H9 (cell line): ENCODE measurements at regions not wholly inside any gene's neighbourhood (a gene's known extent, or its start where the extent isn't known, plus 50 kb on each side); places are given as distances from the start of the nearest gene placed in this dataset.
"Not testable (repeated sequence)": the region's sequence is repeated elsewhere in the genome, so short reads cannot be mapped to it uniquely, and the experiment has no call there.

Source experiments
- DNase-seq: peaks from one replicate; pipeline ENCODE4 v3.0.0-alpha.2; 2017
- H2AFZ ChIP-seq: one replicate; pipeline ENCODE4 v1.6.1; 2013; ENCODE audit warnings: mild to moderate bottlenecking, low read length, control low read depth, moderate library complexity
- H2AK5ac ChIP-seq: 2 replicates; pipeline ENCODE4 v1.6.1; 2013; ENCODE audit warnings: low read length, control low read depth, mixed read lengths; ENCODE audit not compliant: insufficient read length
- H2BK120ac ChIP-seq: one replicate; pipeline ENCODE4 v1.6.1; 2013; ENCODE audit warnings: low read depth, mild to moderate bottlenecking, low read length, control low read depth, inconsistent platforms; ENCODE audit not compliant: poor library complexity, severe bottlenecking
- H2BK12ac ChIP-seq: 2 replicates; pipeline ENCODE4 v1.6.1; 2013; ENCODE audit warnings: low read length, control low read depth, mixed read lengths, low read depth; ENCODE audit not compliant: insufficient read length
- H2BK15ac ChIP-seq: 2 replicates; pipeline ENCODE4 v1.6.1; 2013; ENCODE audit warnings: low read depth, low read length, control low read depth
- H2BK20ac ChIP-seq: one replicate; pipeline ENCODE4 v1.6.1; 2013; ENCODE audit warnings: low read depth, mild to moderate bottlenecking, low read length, control low read depth, inconsistent platforms; ENCODE audit not compliant: poor library complexity, severe bottlenecking
- H2BK5ac ChIP-seq: 2 replicates; pipeline ENCODE4 v1.6.1; 2013; ENCODE audit warnings: low read length, control low read depth, mixed read lengths; ENCODE audit not compliant: insufficient read length
- H3K14ac ChIP-seq: 2 replicates; pipeline ENCODE4 v1.6.1; 2013; ENCODE audit warnings: low read length, control low read depth; ENCODE audit not compliant: insufficient read depth
- H3K18ac ChIP-seq: 2 replicates; pipeline ENCODE4 v1.6.1; 2013; ENCODE audit warnings: low read depth, mild to moderate bottlenecking, mixed read lengths, low read length, control low read depth; ENCODE audit not compliant: insufficient read length
- H3K23ac ChIP-seq: 2 replicates; pipeline ENCODE4 v1.6.1; 2013; ENCODE audit warnings: low read length, control low read depth, mixed read lengths, low read depth; ENCODE audit not compliant: insufficient read length
- H3K23me2 ChIP-seq: 2 replicates; pipeline ENCODE4 v1.6.1; 2013; ENCODE audit warnings: low read depth, mild to moderate bottlenecking, mixed read lengths, low read length, control low read depth; ENCODE audit not compliant: insufficient read length, poor library complexity, severe bottlenecking
- H3K27ac ChIP-seq: 2 replicates; pipeline ENCODE4 v1.5.1; 2013; ENCODE audit warnings: low read length, control low read depth, mixed read lengths, low read depth; ENCODE audit not compliant: insufficient read length
- H3K27me3 ChIP-seq: 2 replicates; pipeline ENCODE4 v1.6.1; 2013; ENCODE audit warnings: low read length, control low read depth, inconsistent platforms; ENCODE audit not compliant: insufficient read depth
- H3K4ac ChIP-seq: 2 replicates; pipeline ENCODE4 v1.6.1; 2013; ENCODE audit warnings: low read depth, mild to moderate bottlenecking, control low read depth, inconsistent platforms, low read length, moderate library complexity
- H3K4me1 ChIP-seq: 2 replicates; pipeline ENCODE4 v1.6.1; 2013; ENCODE audit warnings: low read length, control low read depth, inconsistent platforms; ENCODE audit not compliant: insufficient read depth
- H3K4me2 ChIP-seq: 2 replicates; pipeline ENCODE4 v1.6.1; 2013; ENCODE audit warnings: low read length, control low read depth, mixed read lengths; ENCODE audit not compliant: insufficient read length, insufficient read depth
- H3K56ac ChIP-seq: 2 replicates; pipeline ENCODE4 v1.6.1; 2013; ENCODE audit warnings: low read depth, mild to moderate bottlenecking, mixed read lengths, low read length, control low read depth; ENCODE audit not compliant: insufficient read length
- H3K79me1 ChIP-seq: 2 replicates; pipeline ENCODE4 v1.6.1; 2013; ENCODE audit warnings: low read depth, mild to moderate bottlenecking, moderate library complexity, low read length, control low read depth, inconsistent platforms; ENCODE audit not compliant: insufficient read depth, poor library complexity, severe bottlenecking
- H3K79me2 ChIP-seq: 2 replicates; pipeline ENCODE4 v1.6.1; 2013; ENCODE audit warnings: low read length, control low read depth, inconsistent platforms; ENCODE audit not compliant: insufficient read depth
- H3K9ac ChIP-seq: 2 replicates; pipeline ENCODE4 v1.6.1; 2013; ENCODE audit warnings: low read length, control low read depth, mixed read lengths; ENCODE audit not compliant: insufficient read length; ENCODE audit errors: extremely low read depth
- H3K9me3 ChIP-seq: one replicate; pipeline ENCODE4 v1.6.1; 2013; ENCODE audit warnings: low read depth, low read length, inconsistent platforms; ENCODE audit not compliant: control insufficient read depth
- H3T11ph ChIP-seq: one replicate; pipeline ENCODE4 v1.6.1; 2013; ENCODE audit warnings: mild to moderate bottlenecking, low read length, control low read depth, inconsistent platforms
- H4K20me1 ChIP-seq: one replicate; pipeline ENCODE4 v1.6.1; 2013; ENCODE audit not compliant: control insufficient read depth, insufficient read length, insufficient read depth
- H4K5ac ChIP-seq: 2 replicates; pipeline ENCODE4 v1.6.1; 2013; ENCODE audit warnings: low read depth, mild to moderate bottlenecking, mixed read lengths, low read length, control low read depth; ENCODE audit not compliant: insufficient read length
- H4K8ac ChIP-seq: replicated peaks from 2 replicates; pipeline ENCODE4 v1.6.1; 2013; ENCODE audit warnings: low read length, control low read depth, mixed read lengths, low read depth; ENCODE audit not compliant: insufficient read length
- H4K91ac ChIP-seq: 2 replicates; pipeline ENCODE4 v1.6.1; 2013; ENCODE audit warnings: low read depth, mild to moderate bottlenecking, moderate library complexity, mixed read lengths, low read length, control low read depth; ENCODE audit not compliant: insufficient read length
- H3K27ac Mint-ChIP-seq, 3 experiments: 2 replicates in 2 of 3; 3 replicates in 1 of 3; pipeline ENCODE4 v1.8.0; 2020 to 2021; ENCODE audit warnings: mixed read lengths in 3 of 3, mild to moderate bottlenecking in 1 of 3, moderate library complexity in 1 of 3
- H3K27me3 Mint-ChIP-seq: 2 replicates; pipeline ENCODE4 v1.8.0; 2021; ENCODE audit warnings: low read depth, mild to moderate bottlenecking, moderate library complexity, mixed read lengths
- H3K36me3 Mint-ChIP-seq, 3 experiments: 2 replicates in 2 of 3; 3 replicates in 1 of 3; pipeline ENCODE4 v1.8.0; 2020 to 2021; ENCODE audit warnings: low read depth in 3 of 3, mixed read lengths in 3 of 3; ENCODE audit not compliant: insufficient read depth in 1 of 3
- H3K4me1 Mint-ChIP-seq, 2 experiments: 2 replicates each; pipeline ENCODE4 v1.8.0; 2020; ENCODE audit warnings: mixed read lengths in 2 of 2
- H3K4me3 Mint-ChIP-seq, 2 experiments: 2 replicates in 1 of 2; 3 replicates in 1 of 2; pipeline ENCODE4 v1.8.0; 2020 to 2021; ENCODE audit warnings: mild to moderate bottlenecking in 2 of 2, mixed read lengths in 2 of 2, moderate library complexity in 1 of 2
- H3K9me3 Mint-ChIP-seq, 2 experiments: 2 replicates in 1 of 2; 3 replicates in 1 of 2; pipeline ENCODE4 v1.8.0; 2020; ENCODE audit warnings: mild to moderate bottlenecking in 2 of 2, mixed read lengths in 2 of 2, moderate library complexity in 1 of 2
- whole genome bisulfite sequencing: extraction: QIAGEN DNeasy Blood & Tissue Kit; methylation state at CpG from one replicate; pipeline ENCODE4 v1.1.7; 2013; ENCODE audit warnings: missing lambda C conversion rate, low lambda C conversion rate, mixed read lengths; ENCODE audit not compliant: insufficient read length; ENCODE audit errors: extremely low coverage; 5-methylcytosine and 5-hydroxymethylcytosine counted together

GRCh38 chr16:29137894-29138662, 153.2 kb downstream of the LAT start:
- not testable (repeated sequence) for H3K27ac ChIP-seq, H3K4me3 Mint-ChIP-seq, H3K23ac ChIP-seq, H3K79me2 ChIP-seq, H2AK5ac ChIP-seq, H2BK5ac ChIP-seq, H3K79me1 ChIP-seq, H3K9me3 Mint-ChIP-seq, H3K27ac Mint-ChIP-seq, H2BK120ac ChIP-seq, H2AFZ ChIP-seq, H3K9ac ChIP-seq, H4K5ac ChIP-seq, H2BK20ac ChIP-seq, H2BK15ac ChIP-seq, H3K56ac ChIP-seq, H3K4me1 ChIP-seq, H4K8ac ChIP-seq, H3T11ph ChIP-seq, H3K23me2 ChIP-seq, H3K9me3 ChIP-seq, H3K4me2 ChIP-seq, H3K27me3 ChIP-seq, H3K36me3 Mint-ChIP-seq, H2BK12ac ChIP-seq, H3K4ac ChIP-seq, H4K20me1 ChIP-seq, H3K18ac ChIP-seq, H3K14ac ChIP-seq, DNase-seq, H4K91ac ChIP-seq
- Mint-ChIP-seq H3K4me1 (peaks cover 0 to 13% of the 10 kb centered on the region in 2 experiments), H3K27me3 (peaks cover 11% of the 10 kb centered on the region)
- no CpG with 5 or more reads among the region's 26 CpGs for WGBS

GRCh38 chr16:29137461-29137860, 152.6 kb downstream of the LAT start:
- H3T11ph ChIP-seq, H4K20me1 ChIP-seq, H3K4me3 Mint-ChIP-seq, H3K4me1 ChIP-seq, H3K27ac ChIP-seq, H3K23me2 ChIP-seq, H2BK15ac ChIP-seq, H4K91ac ChIP-seq, H3K79me2 ChIP-seq, H3K23ac ChIP-seq, H3K9me3 Mint-ChIP-seq, DNase-seq, H2BK20ac ChIP-seq, H3K27me3 ChIP-seq, H2AK5ac ChIP-seq, H3K4ac ChIP-seq, H2BK12ac ChIP-seq, H3K27ac Mint-ChIP-seq, H3K56ac ChIP-seq, H4K5ac ChIP-seq, H3K79me1 ChIP-seq, H3K9ac ChIP-seq, H3K4me2 ChIP-seq, H2BK5ac ChIP-seq, H2BK120ac ChIP-seq, H3K36me3 Mint-ChIP-seq, H3K9me3 ChIP-seq, H3K27me3 Mint-ChIP-seq, H3K14ac ChIP-seq, H3K18ac ChIP-seq, H4K8ac ChIP-seq, H2AFZ ChIP-seq: not testable (repeated sequence)
- H3K4me1 Mint-ChIP-seq, result peaks cover 0 to 13% of the 10 kb centered on the region in 2 experiments
- no CpG with 5 or more reads among the region's 7 CpGs for WGBS
